H9 (cell line): ENCODE measurements at regions not wholly inside any gene's neighbourhood (a gene's known extent, or its start where the extent isn't known, plus 50 kb on each side); places are given as distances from the start of the nearest gene placed in this dataset.

Experiments used
- DNase-seq: peaks from one replicate; pipeline ENCODE4 v3.0.0-alpha.2; 2017
- H2AFZ ChIP-seq: one replicate; pipeline ENCODE4 v1.6.1; 2013; ENCODE audit warnings: mild to moderate bottlenecking, low read length, control low read depth, moderate library complexity
- H2AK5ac ChIP-seq: 2 replicates; pipeline ENCODE4 v1.6.1; 2013; ENCODE audit warnings: low read length, control low read depth, mixed read lengths; ENCODE audit not compliant: insufficient read length
- H2BK120ac ChIP-seq: one replicate; pipeline ENCODE4 v1.6.1; 2013; ENCODE audit warnings: low read depth, mild to moderate bottlenecking, low read length, control low read depth, inconsistent platforms; ENCODE audit not compliant: poor library complexity, severe bottlenecking
- H2BK12ac ChIP-seq: 2 replicates; pipeline ENCODE4 v1.6.1; 2013; ENCODE audit warnings: low read length, control low read depth, mixed read lengths, low read depth; ENCODE audit not compliant: insufficient read length
- H2BK15ac ChIP-seq: 2 replicates; pipeline ENCODE4 v1.6.1; 2013; ENCODE audit warnings: low read depth, low read length, control low read depth
- H2BK20ac ChIP-seq: one replicate; pipeline ENCODE4 v1.6.1; 2013; ENCODE audit warnings: low read depth, mild to moderate bottlenecking, low read length, control low read depth, inconsistent platforms; ENCODE audit not compliant: poor library complexity, severe bottlenecking
- H2BK5ac ChIP-seq: 2 replicates; pipeline ENCODE4 v1.6.1; 2013; ENCODE audit warnings: low read length, control low read depth, mixed read lengths; ENCODE audit not compliant: insufficient read length
- H3K14ac ChIP-seq: 2 replicates; pipeline ENCODE4 v1.6.1; 2013; ENCODE audit warnings: low read length, control low read depth; ENCODE audit not compliant: insufficient read depth
- H3K18ac ChIP-seq: 2 replicates; pipeline ENCODE4 v1.6.1; 2013; ENCODE audit warnings: low read depth, mild to moderate bottlenecking, mixed read lengths, low read length, control low read depth; ENCODE audit not compliant: insufficient read length
- H3K23ac ChIP-seq: 2 replicates; pipeline ENCODE4 v1.6.1; 2013; ENCODE audit warnings: low read length, control low read depth, mixed read lengths, low read depth; ENCODE audit not compliant: insufficient read length
- H3K23me2 ChIP-seq: 2 replicates; pipeline ENCODE4 v1.6.1; 2013; ENCODE audit warnings: low read depth, mild to moderate bottlenecking, mixed read lengths, low read length, control low read depth; ENCODE audit not compliant: insufficient read length, poor library complexity, severe bottlenecking
- H3K27ac ChIP-seq: 2 replicates; pipeline ENCODE4 v1.5.1; 2013; ENCODE audit warnings: low read length, control low read depth, mixed read lengths, low read depth; ENCODE audit not compliant: insufficient read length
- H3K27me3 ChIP-seq: 2 replicates; pipeline ENCODE4 v1.6.1; 2013; ENCODE audit warnings: low read length, control low read depth, inconsistent platforms; ENCODE audit not compliant: insufficient read depth
- H3K4ac ChIP-seq: 2 replicates; pipeline ENCODE4 v1.6.1; 2013; ENCODE audit warnings: low read depth, mild to moderate bottlenecking, control low read depth, inconsistent platforms, low read length, moderate library complexity
- H3K4me1 ChIP-seq: 2 replicates; pipeline ENCODE4 v1.6.1; 2013; ENCODE audit warnings: low read length, control low read depth, inconsistent platforms; ENCODE audit not compliant: insufficient read depth
- H3K4me2 ChIP-seq: 2 replicates; pipeline ENCODE4 v1.6.1; 2013; ENCODE audit warnings: low read length, control low read depth, mixed read lengths; ENCODE audit not compliant: insufficient read length, insufficient read depth
- H3K56ac ChIP-seq: 2 replicates; pipeline ENCODE4 v1.6.1; 2013; ENCODE audit warnings: low read depth, mild to moderate bottlenecking, mixed read lengths, low read length, control low read depth; ENCODE audit not compliant: insufficient read length
- H3K79me1 ChIP-seq: 2 replicates; pipeline ENCODE4 v1.6.1; 2013; ENCODE audit warnings: low read depth, mild to moderate bottlenecking, moderate library complexity, low read length, control low read depth, inconsistent platforms; ENCODE audit not compliant: insufficient read depth, poor library complexity, severe bottlenecking
- H3K79me2 ChIP-seq: 2 replicates; pipeline ENCODE4 v1.6.1; 2013; ENCODE audit warnings: low read length, control low read depth, inconsistent platforms; ENCODE audit not compliant: insufficient read depth
- H3K9ac ChIP-seq: 2 replicates; pipeline ENCODE4 v1.6.1; 2013; ENCODE audit warnings: low read length, control low read depth, mixed read lengths; ENCODE audit not compliant: insufficient read length; ENCODE audit errors: extremely low read depth
- H3K9me3 ChIP-seq: one replicate; pipeline ENCODE4 v1.6.1; 2013; ENCODE audit warnings: low read depth, low read length, inconsistent platforms; ENCODE audit not compliant: control insufficient read depth
- H3T11ph ChIP-seq: one replicate; pipeline ENCODE4 v1.6.1; 2013; ENCODE audit warnings: mild to moderate bottlenecking, low read length, control low read depth, inconsistent platforms
- H4K20me1 ChIP-seq: one replicate; pipeline ENCODE4 v1.6.1; 2013; ENCODE audit not compliant: control insufficient read depth, insufficient read length, insufficient read depth
- H4K5ac ChIP-seq: 2 replicates; pipeline ENCODE4 v1.6.1; 2013; ENCODE audit warnings: low read depth, mild to moderate bottlenecking, mixed read lengths, low read length, control low read depth; ENCODE audit not compliant: insufficient read length
- H4K8ac ChIP-seq: replicated peaks from 2 replicates; pipeline ENCODE4 v1.6.1; 2013; ENCODE audit warnings: low read length, control low read depth, mixed read lengths, low read depth; ENCODE audit not compliant: insufficient read length
- H4K91ac ChIP-seq: 2 replicates; pipeline ENCODE4 v1.6.1; 2013; ENCODE audit warnings: low read depth, mild to moderate bottlenecking, moderate library complexity, mixed read lengths, low read length, control low read depth; ENCODE audit not compliant: insufficient read length
- H3K27ac Mint-ChIP-seq, 3 experiments: 2 replicates in 2 of 3; 3 replicates in 1 of 3; pipeline ENCODE4 v1.8.0; 2020 to 2021; ENCODE audit warnings: mixed read lengths in 3 of 3, mild to moderate bottlenecking in 1 of 3, moderate library complexity in 1 of 3
- H3K27me3 Mint-ChIP-seq: 2 replicates; pipeline ENCODE4 v1.8.0; 2021; ENCODE audit warnings: low read depth, mild to moderate bottlenecking, moderate library complexity, mixed read lengths
- H3K36me3 Mint-ChIP-seq, 3 experiments: 2 replicates in 2 of 3; 3 replicates in 1 of 3; pipeline ENCODE4 v1.8.0; 2020 to 2021; ENCODE audit warnings: low read depth in 3 of 3, mixed read lengths in 3 of 3; ENCODE audit not compliant: insufficient read depth in 1 of 3
- H3K4me1 Mint-ChIP-seq, 2 experiments: 2 replicates each; pipeline ENCODE4 v1.8.0; 2020; ENCODE audit warnings: mixed read lengths in 2 of 2
- H3K4me3 Mint-ChIP-seq, 2 experiments: 2 replicates in 1 of 2; 3 replicates in 1 of 2; pipeline ENCODE4 v1.8.0; 2020 to 2021; ENCODE audit warnings: mild to moderate bottlenecking in 2 of 2, mixed read lengths in 2 of 2, moderate library complexity in 1 of 2
- H3K9me3 Mint-ChIP-seq, 2 experiments: 2 replicates in 1 of 2; 3 replicates in 1 of 2; pipeline ENCODE4 v1.8.0; 2020; ENCODE audit warnings: mild to moderate bottlenecking in 2 of 2, mixed read lengths in 2 of 2, moderate library complexity in 1 of 2
- CTCF ChIP-seq: fragments of 200-600 bp; sonication (generic); conservative IDR thresholded peaks from 3 replicates; pipeline ENCODE4 v1.8.0; 2021; ENCODE audit warnings: antibody characterized with exemption, mild to moderate bottlenecking
- WGBS: extraction: QIAGEN DNeasy Blood & Tissue Kit; methylation state at CpG from one replicate; pipeline ENCODE4 v1.1.7; 2013; ENCODE audit warnings: missing lambda C conversion rate, low lambda C conversion rate, mixed read lengths; ENCODE audit not compliant: insufficient read length; ENCODE audit errors: extremely low coverage; 5-methylcytosine and 5-hydroxymethylcytosine counted together

- Histone ChIP-seq H3K9me3 (no peaks in the 10 kb centered on the region), H2BK20ac (no peak overlapping the region), H3K4me1 (no peaks in the 10 kb centered on the region), H2BK12ac (no peak overlapping the region), H3K56ac (no peak overlapping the region), H2AFZ (no peak overlapping the region), H3K27me3 (no peaks in the 10 kb centered on the region), H3T11ph (no peak overlapping the region), H3K4ac (no peak overlapping the region), H4K5ac (no peak overlapping the region), H3K9ac (no peak overlapping the region), H2AK5ac (no peak overlapping the region), H2BK5ac (no peak overlapping the region), H3K23ac (no peak overlapping the region), H3K4me2 (no peak overlapping the region), H3K27ac (no peak overlapping the region), H2BK15ac (no peak overlapping the region), H4K91ac (no peak overlapping the region), H4K20me1 (no peaks in the 10 kb centered on the region), H3K79me1 (no peaks in the 10 kb centered on the region), H3K14ac (no peak overlapping the region), H3K79me2 (no peaks in the 10 kb centered on the region), H3K18ac (no peak overlapping the region), H3K23me2 (no peaks in the 10 kb centered on the region), H2BK120ac (no peak overlapping the region), H4K8ac (no peak overlapping the region)
- DNase-seq, result no peak
- TF ChIP-seq CTCF, result no peak
- Mint-ChIP-seq H3K4me3 (no peak overlapping the region), H3K36me3 (peaks cover 2 to 3% (median 2%) of the 10 kb centered on the region in 3 experiments; a peak in 3 of 7 replicates), H3K27me3 (no peaks in the 10 kb centered on the region; the same call in 1 of the 2 replicates), H3K27ac (no peak overlapping the region), H3K4me1 (no peaks in the 10 kb centered on the region), H3K9me3 (peaks cover 0 to 4% of the 10 kb centered on the region in 2 experiments; a peak in 2 of 5 replicates)
- no CpG with 5 or more reads among the region's 4 CpGs for WGBS
Observed at GRCh38 chr1:208967334-208967733, 616.2 kb upstream of the CAMK1G start.
